MCF 10A (cell line): ENCODE measurements at regions not wholly inside any gene's neighbourhood (a gene's known extent, or its start where the extent isn't known, plus 50 kb on each side); places are given as distances from the start of the nearest gene placed in this dataset.

Source experiments
- BruUV-seq: library from RNA; stranded (reverse); fragments of 400-500 nt; replicated peaks from 2 replicates; lab custom pipeline; 2021; lab: Mats Ljungman, UMichigan
- CTCF ChIA-PET: fragments of 300-600 bp; sonication (Branson Sonifier 250); formaldehyde crosslinking; extraction: SDS; loops from one replicate; lab custom pipeline; 2021; ENCODE audit warnings: antibody characterized with exemption, inconsistent platforms; lab: Yijun Ruan, JAX
- POLR2A ChIA-PET: fragments of 300-600, 350-650 bp; sonication (Branson Sonifier 250); formaldehyde crosslinking; extraction: SDS; loops from one replicate; lab custom pipeline; 2020; ENCODE audit warnings: antibody characterized with exemption, inconsistent platforms; lab: Yijun Ruan, JAX
- DNase-seq: peaks from one replicate; pipeline ENCODE4 v3.0.0-alpha.2; 2018; ENCODE audit not compliant: unreplicated experiment
- H3K27ac Mint-ChIP-seq: one replicate; pipeline ENCODE4 v1.8.0; 2022; ENCODE audit warnings: mild to moderate bottlenecking, low read depth, mixed read lengths; ENCODE audit not compliant: unreplicated experiment
- H3K27me3 Mint-ChIP-seq: one replicate; pipeline ENCODE4 v1.8.0; 2022; ENCODE audit warnings: mixed read lengths; ENCODE audit not compliant: insufficient read depth, unreplicated experiment
- H3K36me3 Mint-ChIP-seq: one replicate; pipeline ENCODE4 v1.8.0; 2022; ENCODE audit warnings: mild to moderate bottlenecking, moderate library complexity, mixed read lengths; ENCODE audit not compliant: insufficient read depth, unreplicated experiment
- H3K4me1 Mint-ChIP-seq: one replicate; pipeline ENCODE4 v1.8.0; 2022; ENCODE audit warnings: mixed read lengths; ENCODE audit not compliant: insufficient read depth, unreplicated experiment
- H3K4me3 Mint-ChIP-seq: one replicate; pipeline ENCODE4 v1.8.0; 2022; ENCODE audit warnings: mild to moderate bottlenecking, moderate library complexity, mixed read lengths; ENCODE audit not compliant: unreplicated experiment
- H3K9me3 Mint-ChIP-seq: one replicate; pipeline ENCODE4 v1.8.0; 2022; ENCODE audit warnings: mixed read lengths; ENCODE audit not compliant: unreplicated experiment
- CTCF ChIP-seq: fragments of 200-600 bp; IDR thresholded peaks from one replicate; pipeline ENCODE4 v1.8.0; 2022; ENCODE audit warnings: antibody characterized with exemption, mild to moderate bottlenecking; ENCODE audit not compliant: unreplicated experiment
- intact Hi-C: fragments of 100-400 bp; cut with micrococcal nuclease; formaldehyde crosslinking; loops from 2 replicates; pipeline ENCODE4 v1.14.1; 2022

- no peak for DNase-seq
- BruUV-seq, result no TSS peak
- Mint-ChIP-seq H3K27ac (no peak overlapping the region), H3K36me3 (no peaks in the 10 kb centered on the region), H3K9me3 (no peaks in the 10 kb centered on the region), H3K27me3 (no peaks in the 10 kb centered on the region), H3K4me3 (no peak overlapping the region), H3K4me1 (peaks cover 22% of the 10 kb centered on the region)
- intact Hi-C loops, result no loop called here
- POLR2A ChIA-PET, result interaction anchor here (0.5 to 2.3 kb wide), 7 partner anchors 10 to 335 kb away, joined by 3 to 10 read pairs (median 4); no protein-coding TSS in a partner anchor
- CTCF ChIA-PET, result interaction anchor here (0.7 to 1.7 kb wide), 5 partner anchors 19 to 396 kb away, joined by 3 to 5 read pairs (median 3); no protein-coding TSS in a partner anchor
- no peak for TF ChIP-seq CTCF
Measured at GRCh38 chr6:7671581-7671980, 54.3 kb upstream of the BMP6 start.

- no peaks in the 10 kb centered on the region for H3K9me3 Mint-ChIP-seq
- no TSS peak for BruUV-seq
- DNase-seq, result no peak
- no peaks in the 10 kb centered on the region for H3K36me3 Mint-ChIP-seq
- TF ChIP-seq CTCF, result no peak
- peak overlapping the region; percentile 41 for H3K4me3 Mint-ChIP-seq
- intact Hi-C loops, result no loop called here
- H3K27ac Mint-ChIP-seq, result peak overlapping the region; percentile 52
- ChIA-PET CTCF (interaction anchor here (0.6 to 1.8 kb wide), 11 partner anchors 16 to 397 kb away, joined by 3 to 6 read pairs (median 4); no protein-coding TSS in a partner anchor), POLR2A (interaction anchor here (0.6 to 2.3 kb wide), 13 partner anchors 9 to 54 kb away, joined by 3 to 10 read pairs (median 4); partner anchors contain the start of gene BMP6)
- no peaks in the 10 kb centered on the region for H3K27me3 Mint-ChIP-seq
- peaks cover 22% of the 10 kb centered on the region for H3K4me1 Mint-ChIP-seq
Measured at GRCh38 chr6:7672066-7673062, 53.5 kb upstream of the BMP6 start.

GRCh38 chr6:7673063-7673536, 52.8 kb upstream of the BMP6 start:
- peak; percentile 8 for TF ChIP-seq CTCF
- intact Hi-C loops, result no loop called here
- CTCF ChIA-PET, result interaction anchor here (0.6 to 1.8 kb wide), 9 partner anchors 14 to 338 kb away, joined by 3 to 6 read pairs (median 3); no protein-coding TSS in a partner anchor
- Mint-ChIP-seq H3K9me3 (no peaks in the 10 kb centered on the region), H3K36me3 (no peaks in the 10 kb centered on the region), H3K4me3 (peak overlapping the region; percentile 41), H3K27me3 (no peaks in the 10 kb centered on the region), H3K27ac (peak overlapping the region; percentile 52), H3K4me1 (peaks cover 22% of the 10 kb centered on the region)
- peak; percentile 86 for DNase-seq
- POLR2A ChIA-PET, result interaction anchor here (0.6 to 1.9 kb wide), 9 partner anchors 11 to 55 kb away, joined by 3 to 6 read pairs (median 5); partner anchors contain the start of gene BMP6
- BruUV-seq, result no TSS peak

- CTCF ChIA-PET, result interaction anchor here (0.5 to 1.8 kb wide), 5 partner anchors 48 to 1178 kb away, joined by 3 to 4 read pairs (median 3); no protein-coding TSS in a partner anchor
- Mint-ChIP-seq H3K27me3 (no peaks in the 10 kb centered on the region), H3K4me1 (peaks cover 22% of the 10 kb centered on the region), H3K9me3 (no peaks in the 10 kb centered on the region), H3K4me3 (no peak overlapping the region), H3K27ac (no peak overlapping the region), H3K36me3 (no peaks in the 10 kb centered on the region)
- TF ChIP-seq CTCF, result no peak
- intact Hi-C loops, result no loop called here
- POLR2A ChIA-PET, result interaction anchor here (0.5 kb wide), 1 partner anchor 74 kb away, joined by 3 read pairs; no protein-coding TSS in a partner anchor
- DNase-seq, result no peak
- BruUV-seq, result no TSS peak
Measured at GRCh38 chr6:7674291-7674690, 51.6 kb upstream of the BMP6 start.
